Urinary bladder (tissue), 3 donors: ENCODE measurements at regions not wholly inside any gene's neighbourhood (a gene's known extent, or its start where the extent isn't known, plus 50 kb on each side); places are given as distances from the start of the nearest gene placed in this dataset.

ENCODE experiments used
- DNase-seq: peaks from one replicate; pipeline ENCODE4 v3.0.0-alpha.2; 2015; ENCODE audit errors: extremely low spot score
- H3K27ac ChIP-seq: one replicate; pipeline ENCODE4 v1.5.1; 2013; ENCODE audit warnings: low read depth, mild to moderate bottlenecking, moderate library complexity
- H3K36me3 ChIP-seq: one replicate; pipeline ENCODE4 v1.6.1; 2013; ENCODE audit warnings: mild to moderate bottlenecking, moderate library complexity; ENCODE audit not compliant: insufficient read depth
- H3K4me1 ChIP-seq: one replicate; pipeline ENCODE4 v1.6.1; 2013; ENCODE audit warnings: mild to moderate bottlenecking, moderate library complexity; ENCODE audit not compliant: insufficient read depth
- H3K4me3 ChIP-seq: one replicate; pipeline ENCODE4 v1.5.1; 2013; ENCODE audit warnings: low read depth, low read length
- WGBS: extraction: QIAGEN DNeasy Blood & Tissue Kit; methylation state at CpG from one replicate; pipeline ENCODE4 v1.1.7; 2013; 5-methylcytosine and 5-hydroxymethylcytosine counted together
- donor health status: healthy with polysubstance abuse.
- donor health status: healthy.

DNA sequence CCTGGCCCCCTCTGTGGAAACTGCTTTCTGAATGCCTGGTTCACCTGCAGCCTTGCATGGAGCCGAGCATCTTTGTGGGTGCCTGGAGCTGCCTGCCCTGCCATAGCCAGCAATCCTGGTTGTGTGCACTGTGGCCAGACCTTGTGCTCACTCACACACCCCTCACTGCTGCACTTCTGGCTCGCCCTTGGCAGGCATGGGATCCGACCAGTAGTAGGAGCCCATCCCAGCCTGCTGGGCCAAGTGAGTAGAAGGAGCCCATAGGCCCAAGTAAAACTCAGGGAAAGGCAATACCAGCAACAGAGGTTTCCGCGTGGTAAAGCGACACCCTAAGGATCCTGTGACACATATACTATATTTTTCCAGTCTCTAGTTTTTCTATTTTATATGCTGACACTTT lies 270.0 kb upstream of the NAV3 start:
- DNase-seq = no peak
- H3K4me3 ChIP-seq = no peak overlapping the region
- no peaks in the 10 kb centered on the region for H3K4me1 ChIP-seq
- WGBS = 94% methylated on average over 6 of the region's 6 CpGs
- H3K27ac ChIP-seq = no peak overlapping the region
- H3K36me3 ChIP-seq = no peaks in the 10 kb centered on the region

DNA sequence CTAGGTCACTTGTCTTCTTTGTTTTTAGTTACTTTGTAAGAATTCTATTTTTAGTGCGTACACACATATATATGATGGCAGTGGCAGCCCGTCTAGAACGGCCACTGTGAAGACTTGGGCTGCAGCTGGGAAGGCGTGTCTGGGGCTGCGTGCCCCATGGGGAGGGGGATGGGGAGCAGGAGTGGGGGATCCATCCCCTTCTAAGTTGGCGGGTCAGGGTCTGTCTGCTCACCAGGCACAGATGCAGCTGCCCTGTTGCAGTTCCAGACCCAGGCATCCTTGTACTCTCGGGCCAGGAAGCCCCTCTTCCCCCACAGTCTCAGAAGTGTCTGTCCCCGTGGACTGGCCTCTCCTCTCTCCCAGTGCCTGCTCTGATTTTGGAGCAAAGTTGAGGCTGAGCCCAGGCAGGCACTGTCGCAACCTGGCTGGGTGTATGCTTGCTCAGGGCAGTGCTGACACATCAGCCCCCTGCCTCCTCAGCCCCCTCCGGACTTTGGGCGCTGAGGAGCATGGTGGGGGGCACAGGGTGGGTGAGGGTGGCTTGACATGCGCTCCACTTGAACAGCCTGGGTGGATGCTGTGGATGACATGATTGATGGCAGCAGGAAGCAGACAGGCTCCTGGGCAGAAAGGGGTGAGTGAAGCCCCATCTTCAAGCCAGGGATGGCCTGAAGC lies 271.2 kb upstream of the NAV3 start:
- Histone ChIP-seq H3K4me1 (no peaks in the 10 kb centered on the region), H3K4me3 (no peak overlapping the region), H3K27ac (no peak overlapping the region), H3K36me3 (no peaks in the 10 kb centered on the region)
- 89% methylated on average over 12 of the region's 12 CpGs for WGBS
- DNase-seq = no peak

DNA sequence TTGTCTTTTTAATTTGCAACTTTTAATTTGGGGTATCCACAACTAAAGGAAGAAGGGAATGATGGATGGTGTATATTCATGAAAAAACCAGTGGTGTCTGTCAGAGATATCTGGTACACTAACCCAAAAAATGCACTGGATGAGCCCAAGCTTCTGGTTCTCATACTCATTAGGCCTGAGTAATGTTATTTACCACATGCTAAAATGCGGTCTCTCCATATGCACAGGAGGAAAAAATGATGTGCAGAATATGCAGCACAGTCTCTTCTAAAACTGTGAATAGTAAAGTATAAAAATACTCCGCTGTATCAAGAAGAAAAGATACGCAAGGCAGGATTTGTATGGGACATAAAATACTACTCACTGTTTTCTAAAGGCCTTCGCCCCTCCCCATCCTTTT lies 275.6 kb upstream of the NAV3 start:
- DNase-seq = no peak
- Histone ChIP-seq H3K4me3 (no peak overlapping the region), H3K27ac (no peak overlapping the region), H3K36me3 (no peaks in the 10 kb centered on the region), H3K4me1 (no peaks in the 10 kb centered on the region)
- WGBS = 73% methylated on average over 4 of the region's 4 CpGs

DNA sequence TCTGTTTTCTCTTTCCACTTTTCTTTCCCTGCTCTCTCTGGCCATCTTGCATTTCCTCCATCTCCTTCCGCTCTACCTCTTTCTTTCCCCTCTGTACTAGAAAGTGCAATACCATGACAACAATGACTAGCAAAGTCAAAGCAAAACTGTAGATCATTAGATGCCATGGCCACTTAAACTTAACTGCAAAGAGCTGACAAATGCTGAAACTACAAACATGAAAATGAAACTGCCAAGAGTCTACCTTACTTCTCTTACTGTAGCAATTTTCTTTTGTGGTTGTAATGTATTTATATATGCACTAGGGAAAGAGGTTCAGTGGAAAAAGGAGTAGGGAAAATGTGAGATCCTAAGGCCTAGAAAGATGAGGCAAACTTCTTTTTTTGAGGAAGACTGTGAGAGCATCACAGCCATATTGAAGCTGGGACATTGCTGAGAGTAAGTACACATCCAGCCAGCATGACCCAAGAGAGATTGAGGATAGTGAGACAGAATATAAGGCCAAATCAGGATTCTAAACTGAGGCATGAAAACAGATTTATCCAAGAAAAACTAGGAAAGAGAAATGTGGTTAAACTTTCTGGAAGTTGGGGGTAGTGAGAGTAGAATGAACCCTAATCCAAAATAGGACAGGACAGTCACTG lies 276.6 kb upstream of the NAV3 start:
- H3K4me1 ChIP-seq = no peaks in the 10 kb centered on the region
- DNase-seq = no peak
- 95% methylated on average over 1 of the region's 1 CpG for WGBS
- H3K27ac ChIP-seq = no peak overlapping the region
- no peak overlapping the region for H3K4me3 ChIP-seq
- no peaks in the 10 kb centered on the region for H3K36me3 ChIP-seq

DNA sequence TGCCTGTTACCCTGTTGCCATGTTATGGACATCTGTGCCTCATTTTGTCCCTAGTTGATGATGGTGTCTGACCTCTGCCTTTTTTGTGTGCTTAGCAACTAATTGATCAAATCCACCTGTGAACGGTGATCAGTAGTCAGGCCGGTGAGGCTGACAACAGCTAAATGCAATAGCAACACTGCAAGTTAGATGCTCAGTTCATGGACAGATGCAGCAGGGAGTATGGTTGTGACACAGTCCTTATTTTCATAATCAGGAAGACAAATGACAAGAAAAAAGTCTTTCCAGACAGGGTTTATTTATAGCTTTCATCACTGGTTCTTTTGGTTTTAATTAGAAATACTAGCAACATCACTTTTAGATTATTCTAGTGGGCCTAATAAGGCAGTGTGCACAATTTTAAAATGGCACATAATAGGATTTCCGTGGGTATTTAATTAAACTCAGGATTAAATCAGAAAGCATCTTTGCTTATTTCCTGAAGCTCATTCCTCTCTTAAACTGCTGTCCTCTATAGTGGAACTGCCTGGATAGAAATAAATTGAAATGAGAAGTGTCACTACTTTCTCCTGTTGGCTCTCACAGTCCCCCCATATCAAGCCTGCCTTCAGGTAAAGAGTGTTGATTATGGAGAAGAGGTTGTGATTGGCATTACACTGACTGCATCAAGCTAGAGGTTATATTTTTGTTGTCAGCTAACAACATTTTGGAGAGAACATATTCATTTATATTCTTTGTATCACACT lies 281.1 kb upstream of the NAV3 start:
- 85% methylated on average over 3 of the region's 3 CpGs for WGBS
- no peaks in the 10 kb centered on the region for H3K36me3 ChIP-seq
- H3K4me3 ChIP-seq = no peak overlapping the region
- no peak overlapping the region for H3K27ac ChIP-seq
- no peaks in the 10 kb centered on the region for H3K4me1 ChIP-seq
- DNase-seq = no peak

DNA sequence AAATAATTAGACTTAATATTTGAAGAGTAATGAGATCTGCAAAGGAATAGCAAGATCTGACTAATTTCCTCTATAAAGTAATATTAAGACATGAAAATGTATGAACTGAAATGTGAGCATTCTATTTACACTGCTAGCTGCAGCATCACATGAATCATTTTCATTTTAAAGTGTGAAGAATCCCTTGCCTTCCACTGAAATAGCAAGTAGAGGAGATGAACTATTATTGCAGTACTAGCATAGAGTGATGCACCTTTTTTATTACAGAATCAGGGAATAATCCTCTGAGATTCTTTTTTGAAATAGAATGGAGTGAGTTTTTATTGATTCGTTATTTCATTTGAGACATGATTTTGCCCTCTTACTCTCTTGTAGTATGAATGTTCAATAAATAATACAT lies 281.9 kb upstream of the NAV3 start:
- H3K36me3 ChIP-seq = no peaks in the 10 kb centered on the region
- no peak overlapping the region for H3K4me3 ChIP-seq
- DNase-seq = no peak
- H3K27ac ChIP-seq = no peak overlapping the region
- 90% methylated on average over 1 of the region's 1 CpG for WGBS
- H3K4me1 ChIP-seq = no peaks in the 10 kb centered on the region

DNA sequence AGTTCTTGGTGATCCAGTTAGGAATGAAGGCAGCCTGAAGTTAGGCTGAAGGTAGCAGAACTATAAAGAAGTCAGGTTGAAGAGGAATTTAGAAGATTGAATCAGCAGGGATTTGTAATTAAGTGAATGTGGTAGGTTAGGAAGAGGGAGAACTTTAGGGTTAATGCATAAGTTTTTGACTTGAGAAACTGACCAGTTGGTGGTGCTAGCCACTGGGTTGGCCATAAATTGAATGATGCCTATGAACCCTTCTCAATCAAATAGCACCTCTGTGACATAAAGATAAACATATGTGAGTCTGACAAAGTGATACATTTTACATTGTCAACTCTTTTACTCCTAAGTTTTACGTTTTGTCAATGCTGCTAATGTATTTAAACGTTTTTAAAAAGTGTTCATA lies 290.6 kb upstream of the NAV3 start:
- 61% methylated on average over 2 of the region's 2 CpGs for WGBS
- Histone ChIP-seq H3K4me3 (no peak overlapping the region), H3K27ac (no peak overlapping the region), H3K36me3 (no peaks in the 10 kb centered on the region), H3K4me1 (no peaks in the 10 kb centered on the region)
- DNase-seq = no peak

DNA sequence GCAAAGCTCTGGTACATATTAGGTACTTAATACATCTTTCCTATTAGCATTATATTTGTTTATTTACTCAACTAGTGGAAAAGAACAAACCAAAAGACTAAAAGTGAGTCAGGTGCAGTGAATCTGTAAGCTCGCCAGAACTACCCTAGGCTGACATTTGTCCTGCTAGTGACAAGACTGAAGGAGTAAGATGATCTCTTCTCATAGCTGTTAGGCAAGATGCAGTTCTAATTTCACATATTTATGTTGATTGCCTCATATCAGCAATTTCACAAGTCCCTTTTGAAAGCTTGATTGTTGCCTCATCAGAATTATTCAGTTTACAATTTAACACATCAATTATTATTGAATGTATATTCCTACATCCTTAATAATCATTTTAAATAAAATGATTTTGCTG lies 293.0 kb upstream of the NAV3 start:
- Histone ChIP-seq H3K27ac (no peak overlapping the region), H3K36me3 (no peaks in the 10 kb centered on the region), H3K4me1 (no peaks in the 10 kb centered on the region), H3K4me3 (no peak overlapping the region)
- no peak for DNase-seq
- WGBS = 93% methylated on average over 1 of the region's 1 CpG

DNA sequence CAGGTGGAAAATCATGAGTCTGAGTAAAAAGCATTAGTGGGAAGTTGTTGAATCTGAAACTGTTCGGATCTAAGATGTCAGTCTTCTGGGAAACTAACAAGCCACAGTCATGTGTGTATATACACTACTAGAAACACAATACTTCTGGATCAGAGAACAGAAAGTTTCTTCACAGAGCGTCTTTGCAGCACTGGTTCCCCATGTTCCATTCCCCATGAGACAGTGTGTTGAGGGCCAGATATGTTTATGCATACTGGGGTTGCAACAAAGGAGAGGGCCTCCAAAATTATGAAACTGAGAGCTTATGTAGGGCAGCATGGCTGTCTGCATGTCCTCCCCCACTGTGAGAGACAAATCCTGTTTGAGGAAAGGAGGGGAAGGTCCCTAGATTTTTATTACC lies 295.0 kb upstream of the NAV3 start:
- H3K4me3 ChIP-seq = no peak overlapping the region
- H3K27ac ChIP-seq = no peak overlapping the region
- H3K4me1 ChIP-seq = no peaks in the 10 kb centered on the region
- WGBS = 95% methylated on average over 2 of the region's 2 CpGs
- no peak for DNase-seq
- no peaks in the 10 kb centered on the region for H3K36me3 ChIP-seq

DNA sequence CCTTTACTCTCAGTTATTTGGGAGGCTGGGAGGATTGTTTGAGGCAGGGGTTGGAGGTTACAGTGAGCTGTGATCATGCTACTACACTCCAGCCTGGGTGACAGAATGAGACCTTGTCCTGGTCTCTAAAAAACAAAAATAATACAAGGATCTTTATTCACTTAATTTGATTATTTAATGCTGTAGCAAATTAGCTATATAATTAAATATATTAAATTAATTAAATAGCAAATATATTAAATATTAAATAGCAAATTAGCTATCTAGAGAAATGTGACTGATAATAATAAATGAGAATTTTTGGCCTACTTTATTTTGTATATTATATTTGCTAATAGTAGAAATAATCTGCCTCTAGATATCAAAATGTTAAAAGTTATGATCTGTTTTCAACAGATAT lies 298.8 kb upstream of the NAV3 start:
- Histone ChIP-seq H3K27ac (no peak overlapping the region), H3K4me1 (no peaks in the 10 kb centered on the region), H3K4me3 (no peak overlapping the region), H3K36me3 (no peaks in the 10 kb centered on the region)
- DNase-seq = no peak

DNA sequence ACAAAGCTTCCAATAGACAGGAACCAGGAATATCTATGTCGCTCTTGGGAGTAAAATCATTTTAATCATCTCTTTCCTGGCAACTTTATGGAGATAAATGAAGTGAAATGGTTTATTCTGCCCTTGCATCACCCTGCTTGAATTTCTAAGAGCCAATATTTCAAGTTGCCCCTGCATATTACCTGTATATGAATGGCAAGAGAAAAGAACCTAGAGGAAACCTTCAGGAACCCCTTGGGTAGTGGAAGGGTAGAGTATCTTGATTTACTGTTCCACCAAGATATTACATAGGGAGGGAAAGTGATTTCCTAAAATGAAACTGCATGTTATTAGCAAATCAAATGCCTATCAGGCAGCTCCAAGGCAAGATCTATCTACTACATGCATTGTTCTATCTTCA lies 308.4 kb upstream of the NAV3 start:
- Histone ChIP-seq H3K36me3 (no peaks in the 10 kb centered on the region), H3K4me1 (no peaks in the 10 kb centered on the region), H3K27ac (no peak overlapping the region), H3K4me3 (no peak overlapping the region)
- 33% methylated on average over 1 of the region's 1 CpG for WGBS
- DNase-seq = no peak

DNA sequence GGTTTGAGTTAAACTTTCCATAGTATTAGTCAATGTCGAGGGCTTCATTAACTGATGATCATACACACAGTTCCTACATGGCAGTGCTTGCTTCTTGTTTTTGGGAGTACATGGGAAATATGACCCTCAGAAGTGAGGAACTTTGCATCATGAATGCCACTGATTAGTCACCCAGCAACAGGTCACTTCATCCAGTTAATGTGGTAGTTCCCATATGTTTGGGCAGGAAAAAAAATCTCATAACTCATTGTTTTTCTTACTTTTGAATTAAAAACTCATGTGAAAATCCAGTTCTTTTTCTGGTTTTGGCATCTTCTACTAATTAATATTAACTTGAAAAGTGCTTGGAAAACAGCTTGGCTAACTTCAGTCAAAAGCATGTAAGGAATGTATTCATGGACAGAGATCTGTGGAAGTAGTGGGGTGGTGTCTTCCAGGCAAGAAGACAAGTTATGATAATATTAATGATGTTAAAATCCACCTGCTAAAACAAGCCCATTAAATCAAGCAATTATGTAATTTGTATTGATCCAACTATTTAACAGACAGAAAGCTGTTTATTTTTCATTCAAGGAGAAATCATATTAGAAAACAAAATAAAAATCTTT lies 309.1 kb upstream of the NAV3 start:
- DNase-seq = no peak
- Histone ChIP-seq H3K27ac (no peak overlapping the region), H3K4me1 (no peaks in the 10 kb centered on the region), H3K4me3 (no peak overlapping the region), H3K36me3 (no peaks in the 10 kb centered on the region)
- 66% methylated on average over 1 of the region's 1 CpG for WGBS

DNA sequence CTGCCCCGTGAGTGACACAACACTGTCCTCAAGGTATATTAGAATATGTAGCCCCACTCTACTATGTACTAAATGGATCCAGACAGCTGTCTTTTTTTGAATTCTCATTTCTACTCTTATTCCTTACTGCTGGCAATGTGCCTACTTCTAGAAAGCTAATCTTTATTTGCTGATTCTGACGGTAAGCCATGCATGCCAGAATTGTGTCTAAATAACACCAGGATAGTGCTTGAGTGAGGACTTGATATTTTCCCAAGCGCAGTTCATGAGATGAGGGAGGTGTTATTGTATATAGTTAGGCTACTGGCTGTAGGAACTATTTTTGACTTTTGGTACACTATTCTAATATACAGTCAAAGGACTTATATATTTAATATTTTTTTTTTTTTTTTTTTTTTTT lies 316.2 kb upstream of the NAV3 start:
- Histone ChIP-seq H3K4me1 (no peaks in the 10 kb centered on the region), H3K4me3 (no peak overlapping the region), H3K36me3 (no peaks in the 10 kb centered on the region), H3K27ac (no peak overlapping the region)
- 69% methylated on average over 3 of the region's 3 CpGs for WGBS
- DNase-seq = no peak

DNA sequence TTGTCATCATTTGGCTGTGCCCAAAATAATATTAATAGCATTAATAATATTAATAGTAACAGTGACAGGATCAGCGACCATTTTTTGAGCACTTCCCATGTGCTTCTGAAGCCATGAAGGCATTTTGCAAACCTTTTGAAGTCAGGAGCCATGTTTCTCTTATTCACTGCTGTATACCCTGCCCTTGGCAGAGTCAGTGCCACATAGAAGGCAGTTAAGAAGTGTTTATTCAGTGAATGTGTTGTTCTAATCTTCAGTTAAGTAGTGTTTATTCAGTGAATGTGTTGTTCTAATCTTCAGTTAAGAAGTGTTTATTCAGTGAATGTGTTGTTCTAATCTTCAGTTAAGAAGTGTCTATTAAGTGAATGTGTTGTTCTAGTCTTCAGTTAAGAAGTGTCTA lies 319.7 kb upstream of the NAV3 start:
- Histone ChIP-seq H3K27ac (no peak overlapping the region), H3K4me3 (no peak overlapping the region), H3K36me3 (no peaks in the 10 kb centered on the region), H3K4me1 (no peaks in the 10 kb centered on the region)
- WGBS = 92% methylated on average over 1 of the region's 1 CpG
- DNase-seq = no peak
